ENCODE measurements at regions not wholly inside any gene's neighbourhood (a gene's known extent, or its start where the extent isn't known, plus 50 kb on each side); places are given as distances from the start of the nearest gene placed in this dataset.
A peak's percentile ranks its signal among the peaks of the same experiment; 100 is the strongest.

DNA sequence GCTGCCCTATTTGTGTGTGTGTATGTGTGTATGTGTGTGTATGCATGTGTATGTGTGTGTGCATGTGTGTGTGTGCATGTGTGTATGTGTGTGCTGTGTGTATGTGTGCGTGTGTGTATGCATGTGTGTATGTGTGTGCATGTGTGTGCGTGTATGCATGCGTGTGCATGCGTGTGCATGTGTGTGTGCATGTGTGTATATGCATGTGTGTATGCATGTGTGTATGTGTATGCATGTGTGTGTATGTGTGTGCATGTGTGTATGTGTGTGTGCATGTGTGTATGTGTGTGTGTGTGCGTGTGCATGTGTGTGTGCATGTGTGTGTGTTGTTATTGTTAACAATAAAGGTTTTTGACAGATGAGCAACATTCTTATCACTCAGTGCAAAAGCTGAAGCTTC is 110.8 kb upstream of the HES1 start:
- TF ChIP-seq, protein P1, sequence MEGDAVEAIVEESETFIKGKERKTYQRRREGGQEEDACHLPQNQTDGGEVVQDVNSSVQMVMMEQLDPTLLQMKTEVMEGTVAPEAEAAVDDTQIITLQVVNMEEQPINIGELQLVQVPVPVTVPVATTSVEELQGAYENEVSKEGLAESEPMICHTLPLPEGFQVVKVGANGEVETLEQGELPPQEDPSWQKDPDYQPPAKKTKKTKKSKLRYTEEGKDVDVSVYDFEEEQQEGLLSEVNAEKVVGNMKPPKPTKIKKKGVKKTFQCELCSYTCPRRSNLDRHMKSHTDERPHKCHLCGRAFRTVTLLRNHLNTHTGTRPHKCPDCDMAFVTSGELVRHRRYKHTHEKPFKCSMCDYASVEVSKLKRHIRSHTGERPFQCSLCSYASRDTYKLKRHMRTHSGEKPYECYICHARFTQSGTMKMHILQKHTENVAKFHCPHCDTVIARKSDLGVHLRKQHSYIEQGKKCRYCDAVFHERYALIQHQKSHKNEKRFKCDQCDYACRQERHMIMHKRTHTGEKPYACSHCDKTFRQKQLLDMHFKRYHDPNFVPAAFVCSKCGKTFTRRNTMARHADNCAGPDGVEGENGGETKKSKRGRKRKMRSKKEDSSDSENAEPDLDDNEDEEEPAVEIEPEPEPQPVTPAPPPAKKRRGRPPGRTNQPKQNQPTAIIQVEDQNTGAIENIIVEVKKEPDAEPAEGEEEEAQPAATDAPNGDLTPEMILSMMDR (IDR thresholded peaks at IDR 0.05) = no peak
- TF ChIP-seq POLR2A (IDR thresholded peaks at IDR 0.05) (peak in 1 of 4 donors; percentile 46), EP300 (IDR thresholded peaks at IDR 0.05) (no peak)

Measured in stomach (tissue), 4 donors.